Osteoblast (primary cell): ENCODE measurements at regions not wholly inside any gene's neighbourhood (a gene's known extent, or its start where the extent isn't known, plus 50 kb on each side); places are given as distances from the start of the nearest gene placed in this dataset.

Experiments used
- DNase-seq: peaks from one replicate; pipeline ENCODE4 v3.0.0; 2011; ENCODE audit warnings: low spot score, mixed read lengths; ENCODE audit not compliant: insufficient read length; ENCODE audit errors: missing footprints
- H2AFZ ChIP-seq: 2 replicates; pipeline ENCODE4 v1.6.0; 2011; ENCODE audit warnings: mild to moderate bottlenecking, low read length
- H3K27ac ChIP-seq: 2 replicates; pipeline ENCODE4 v1.5.1; 2011; ENCODE audit warnings: mild to moderate bottlenecking, low read depth, low read length, moderate library complexity
- H3K27me3 ChIP-seq: 2 replicates; pipeline ENCODE4 v1.6.0; 2012; ENCODE audit warnings: mild to moderate bottlenecking, control low read depth, inconsistent platforms, low read length, moderate library complexity; ENCODE audit not compliant: insufficient read depth
- H3K36me3 ChIP-seq: 2 replicates; pipeline ENCODE4 v1.5.1; 2011; ENCODE audit warnings: mild to moderate bottlenecking, low read length, control low read depth, moderate library complexity; ENCODE audit not compliant: insufficient read depth
- H3K4me1 ChIP-seq: 2 replicates; pipeline ENCODE4 v1.5.1; 2011; ENCODE audit warnings: mild to moderate bottlenecking, low read length, control low read depth, moderate library complexity; ENCODE audit not compliant: insufficient read depth
- H3K4me2 ChIP-seq: 2 replicates; pipeline ENCODE4 v1.6.0; 2011; ENCODE audit warnings: mild to moderate bottlenecking, low read length; ENCODE audit not compliant: insufficient read depth
- H3K4me3 ChIP-seq: fragments of 200-600 bp; sonication (generic); 3 replicates; pipeline ENCODE4 v1.5.1; 2012; ENCODE audit warnings: mild to moderate bottlenecking, low read length, inconsistent platforms; ENCODE audit not compliant: insufficient read depth
- H3K79me2 ChIP-seq: 2 replicates; pipeline ENCODE4 v1.6.0; 2012; ENCODE audit warnings: mild to moderate bottlenecking, low read length, control low read depth, inconsistent platforms; ENCODE audit not compliant: insufficient read depth
- H3K9me3 ChIP-seq: 2 replicates; pipeline ENCODE4 v1.5.1; 2011; ENCODE audit warnings: low read depth, low read length, control low read depth
- H4K20me1 ChIP-seq: 2 replicates; pipeline ENCODE4 v1.6.0; 2012; ENCODE audit warnings: mild to moderate bottlenecking, low read length, control low read depth; ENCODE audit not compliant: insufficient read depth
- TF ChIP-seq, protein P1 (sequence below): IDR thresholded peaks from 2 replicates; pipeline ENCODE4 v1.5.1; 2011; ENCODE audit warnings: mild to moderate bottlenecking, low read depth, low read length, moderate library complexity; ENCODE audit errors: extremely low read depth

DNA sequence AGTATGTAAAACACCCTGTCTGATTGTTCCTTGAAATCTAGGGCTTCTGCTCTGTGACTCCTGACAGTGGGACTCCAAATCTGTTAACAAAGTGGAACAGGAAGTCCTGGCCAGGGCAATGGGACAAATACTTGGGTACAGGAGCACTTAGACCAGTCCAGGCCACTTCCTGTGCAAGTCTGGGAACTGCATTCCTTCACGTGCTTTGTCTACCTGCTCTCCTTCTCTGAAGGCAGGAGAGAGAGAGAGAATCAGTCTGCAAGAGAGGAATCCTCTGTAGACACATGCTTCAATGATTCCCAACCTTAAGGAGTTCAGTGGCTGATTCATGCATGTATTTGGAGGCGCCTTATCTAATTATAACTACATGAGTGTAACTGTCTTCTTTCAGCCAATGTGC is 530.2 kb downstream of the GATA3 start:
- Histone ChIP-seq H3K36me3 (no peaks in the 10 kb centered on the region), H3K9me3 (no peaks in the 10 kb centered on the region), H2AFZ (no peak overlapping the region), H3K4me3 (no peak overlapping the region), H4K20me1 (no peaks in the 10 kb centered on the region), H3K27me3 (no peaks in the 10 kb centered on the region), H3K4me2 (no peak overlapping the region), H3K4me1 (no peaks in the 10 kb centered on the region), H3K79me2 (no peaks in the 10 kb centered on the region), H3K27ac (no peak overlapping the region)
- TF ChIP-seq, protein P1, sequence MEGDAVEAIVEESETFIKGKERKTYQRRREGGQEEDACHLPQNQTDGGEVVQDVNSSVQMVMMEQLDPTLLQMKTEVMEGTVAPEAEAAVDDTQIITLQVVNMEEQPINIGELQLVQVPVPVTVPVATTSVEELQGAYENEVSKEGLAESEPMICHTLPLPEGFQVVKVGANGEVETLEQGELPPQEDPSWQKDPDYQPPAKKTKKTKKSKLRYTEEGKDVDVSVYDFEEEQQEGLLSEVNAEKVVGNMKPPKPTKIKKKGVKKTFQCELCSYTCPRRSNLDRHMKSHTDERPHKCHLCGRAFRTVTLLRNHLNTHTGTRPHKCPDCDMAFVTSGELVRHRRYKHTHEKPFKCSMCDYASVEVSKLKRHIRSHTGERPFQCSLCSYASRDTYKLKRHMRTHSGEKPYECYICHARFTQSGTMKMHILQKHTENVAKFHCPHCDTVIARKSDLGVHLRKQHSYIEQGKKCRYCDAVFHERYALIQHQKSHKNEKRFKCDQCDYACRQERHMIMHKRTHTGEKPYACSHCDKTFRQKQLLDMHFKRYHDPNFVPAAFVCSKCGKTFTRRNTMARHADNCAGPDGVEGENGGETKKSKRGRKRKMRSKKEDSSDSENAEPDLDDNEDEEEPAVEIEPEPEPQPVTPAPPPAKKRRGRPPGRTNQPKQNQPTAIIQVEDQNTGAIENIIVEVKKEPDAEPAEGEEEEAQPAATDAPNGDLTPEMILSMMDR = no peak
- DNase-seq = no peak

DNA sequence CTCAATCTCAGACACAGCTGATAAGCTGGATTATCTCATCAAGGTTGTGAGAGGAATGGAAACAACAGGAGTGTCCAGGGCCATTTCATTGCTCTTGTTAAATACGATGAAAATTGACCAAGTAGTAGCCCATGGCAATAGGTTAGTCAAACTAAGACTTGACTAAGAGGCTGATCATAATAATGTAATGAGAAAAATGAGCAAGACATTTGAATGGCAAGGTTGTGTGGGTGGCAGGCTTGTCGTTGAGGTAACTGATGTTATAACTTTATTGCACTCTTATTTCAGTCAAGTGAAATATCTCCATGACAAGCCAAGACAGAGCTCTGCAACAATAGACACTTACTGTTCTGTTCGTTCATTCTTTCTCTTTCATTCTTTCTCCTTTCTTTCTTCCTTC is 532.0 kb downstream of the GATA3 start:
- no peak for DNase-seq
- TF ChIP-seq, protein P1 = no peak
- Histone ChIP-seq H3K27ac (no peak overlapping the region), H2AFZ (no peak overlapping the region), H3K4me1 (no peaks in the 10 kb centered on the region), H3K79me2 (no peaks in the 10 kb centered on the region), H3K36me3 (no peaks in the 10 kb centered on the region), H3K4me2 (no peak overlapping the region), H3K27me3 (no peaks in the 10 kb centered on the region), H4K20me1 (no peaks in the 10 kb centered on the region), H3K9me3 (no peaks in the 10 kb centered on the region), H3K4me3 (no peak overlapping the region)

DNA sequence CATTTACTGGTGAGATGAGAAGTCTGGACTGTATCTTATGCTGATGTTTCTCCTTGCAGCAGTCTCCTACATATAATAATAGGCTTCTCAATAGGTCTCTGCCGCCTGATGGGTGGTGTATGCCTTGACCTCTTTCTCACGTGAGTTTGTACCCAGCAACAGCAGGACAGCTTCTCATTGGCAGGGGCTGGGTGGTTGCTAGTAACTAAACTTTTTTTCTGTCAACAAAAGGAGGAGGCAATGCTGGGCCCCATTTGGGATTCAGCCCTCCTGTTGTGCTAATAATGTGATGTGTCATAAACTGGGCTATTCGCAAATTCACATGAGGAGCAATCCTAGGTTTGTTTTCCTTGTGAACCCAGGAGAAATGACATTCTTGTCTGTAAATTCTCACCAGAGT is 533.6 kb downstream of the GATA3 start:
- H3K9me3 ChIP-seq = no peaks in the 10 kb centered on the region
- no peak overlapping the region for H3K4me2 ChIP-seq
- H3K4me3 ChIP-seq = no peak overlapping the region
- H3K27ac ChIP-seq = no peak overlapping the region
- H2AFZ ChIP-seq = no peak overlapping the region
- no peak for DNase-seq
- no peaks in the 10 kb centered on the region for H3K36me3 ChIP-seq
- H3K27me3 ChIP-seq = no peaks in the 10 kb centered on the region
- TF ChIP-seq, protein P1 = no peak
- H3K4me1 ChIP-seq = no peaks in the 10 kb centered on the region
- no peaks in the 10 kb centered on the region for H4K20me1 ChIP-seq
- H3K79me2 ChIP-seq = no peaks in the 10 kb centered on the region

DNA sequence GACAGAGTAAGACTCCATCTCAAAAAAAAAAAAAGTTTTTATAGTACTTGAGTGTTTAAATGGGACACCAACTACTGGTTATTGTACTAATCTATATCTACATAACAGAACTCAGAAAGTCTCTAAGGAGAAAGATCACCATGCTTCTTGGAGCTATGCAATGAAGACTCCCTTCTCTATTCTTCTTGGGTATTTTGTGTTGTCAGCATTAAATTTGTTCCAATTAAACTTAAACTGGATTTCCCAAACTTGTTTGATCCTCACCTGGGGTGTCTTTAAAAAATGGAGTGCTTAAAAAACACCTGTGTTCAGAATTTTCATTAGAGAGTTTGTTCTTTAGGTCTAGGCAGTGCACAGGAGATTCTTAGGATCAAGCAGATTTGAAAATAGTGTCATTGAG is 536.0 kb downstream of the GATA3 start:
- H3K36me3 ChIP-seq = no peaks in the 10 kb centered on the region
- no peak overlapping the region for H3K27ac ChIP-seq
- no peak overlapping the region for H3K4me3 ChIP-seq
- H3K9me3 ChIP-seq = no peaks in the 10 kb centered on the region
- H2AFZ ChIP-seq = no peak overlapping the region
- H3K4me1 ChIP-seq = no peaks in the 10 kb centered on the region
- H3K4me2 ChIP-seq = no peak overlapping the region
- no peaks in the 10 kb centered on the region for H3K79me2 ChIP-seq
- TF ChIP-seq, protein P1 = no peak
- no peaks in the 10 kb centered on the region for H3K27me3 ChIP-seq
- H4K20me1 ChIP-seq = no peaks in the 10 kb centered on the region
- DNase-seq = no peak
